Large intestine (tissue), 3 donors: ENCODE measurements at regions not wholly inside any gene's neighbourhood (a gene's known extent, or its start where the extent isn't known, plus 50 kb on each side); places are given as distances from the start of the nearest gene placed in this dataset.
"Not testable (repeated sequence)": the region's sequence is repeated elsewhere in the genome, so short reads cannot be mapped to it uniquely, and the experiment has no call there.

Source experiments
- DNase-seq, 2 donors: peaks; one replicate each; pipeline versions ENCODE4 v3.0.0 to v3.0.0-alpha.2; 2013
- H3K27ac ChIP-seq: one replicate; pipeline ENCODE4 v1.5.1; 2013; ENCODE audit warnings: low read length
- H3K27me3 ChIP-seq: 2 replicates; pipeline ENCODE4 v1.6.1; 2013; ENCODE audit warnings: low read length; ENCODE audit not compliant: control insufficient read depth, insufficient read depth
- H3K36me3 ChIP-seq: 2 replicates; pipeline ENCODE4 v1.6.1; 2013; ENCODE audit warnings: low read length; ENCODE audit not compliant: control insufficient read depth, insufficient read depth
- H3K4me1 ChIP-seq: one replicate; pipeline ENCODE4 v1.6.1; 2013; ENCODE audit warnings: low read length; ENCODE audit not compliant: control insufficient read depth, insufficient read depth
- H3K4me3 ChIP-seq: one replicate; pipeline ENCODE4 v1.5.1; 2013; ENCODE audit warnings: low read length
- H3K9me3 ChIP-seq: one replicate; pipeline ENCODE4 v1.6.1; 2013; ENCODE audit warnings: mild to moderate bottlenecking, low read depth, low read length, moderate library complexity; ENCODE audit not compliant: control insufficient read depth
- WGBS: methylation state at CpG from one replicate; pipeline ENCODE4 v1.1.5; 2013; ENCODE audit warnings: low lambda C conversion rate; ENCODE audit not compliant: insufficient coverage; 5-methylcytosine and 5-hydroxymethylcytosine counted together

- no peaks in the 10 kb centered on the region for H3K36me3 ChIP-seq
- H3K4me3 ChIP-seq: no peak overlapping the region
- no CpG with 5 or more reads among the region's 9 CpGs for WGBS
- H3K27ac ChIP-seq: peak overlapping the region; percentile 86
- H3K27me3 ChIP-seq: no peaks in the 10 kb centered on the region
- peak; percentile 57 to 84 for DNase-seq
- no peaks in the 10 kb centered on the region for H3K9me3 ChIP-seq
- H3K4me1 ChIP-seq: peaks cover 15% of the 10 kb centered on the region
These were observed 80.2 kb downstream of the SH2D1A start for GRCh38 chrX:124426288-124427169.

GRCh38 chrX:124433186-124433585 is 86.8 kb downstream of the SH2D1A start:
- no peaks in the 10 kb centered on the region for H3K27me3 ChIP-seq
- WGBS: no CpG with 5 or more reads among the region's 2 CpGs
- no peak overlapping the region for H3K4me3 ChIP-seq
- no peaks in the 10 kb centered on the region for H3K9me3 ChIP-seq
- H3K36me3 ChIP-seq: no peaks in the 10 kb centered on the region
- DNase-seq: peak in 1 of 2 donors; percentile 29
- H3K4me1 ChIP-seq: no peaks in the 10 kb centered on the region
- H3K27ac ChIP-seq: no peak overlapping the region

GRCh38 chrX:124435616-124436015 is 89.3 kb downstream of the SH2D1A start:
- no peaks in the 10 kb centered on the region for H3K4me1 ChIP-seq
- no CpG with 5 or more reads among the region's 4 CpGs for WGBS
- no peak for DNase-seq
- no peaks in the 10 kb centered on the region for H3K36me3 ChIP-seq
- H3K27ac ChIP-seq: no peak overlapping the region
- no peak overlapping the region for H3K4me3 ChIP-seq
- H3K9me3 ChIP-seq: no peaks in the 10 kb centered on the region
- H3K27me3 ChIP-seq: no peaks in the 10 kb centered on the region

- no peak for DNase-seq
- H3K36me3 ChIP-seq: no peaks in the 10 kb centered on the region
- no peaks in the 10 kb centered on the region for H3K27me3 ChIP-seq
- H3K4me3 ChIP-seq: no peak overlapping the region
- WGBS: no CpG with 5 or more reads among the region's 2 CpGs
- no peaks in the 10 kb centered on the region for H3K4me1 ChIP-seq
- no peak overlapping the region for H3K27ac ChIP-seq
- H3K9me3 ChIP-seq: no peaks in the 10 kb centered on the region
These were observed 94.3 kb downstream of the SH2D1A start for GRCh38 chrX:124440695-124441094.

GRCh38 chrX:124441971-124442590 is 95.7 kb downstream of the SH2D1A start:
- Histone ChIP-seq H3K4me3 (no peak overlapping the region), H3K36me3 (no peaks in the 10 kb centered on the region), H3K27me3 (no peaks in the 10 kb centered on the region), H3K9me3 (no peaks in the 10 kb centered on the region), H3K4me1 (no peaks in the 10 kb centered on the region), H3K27ac (no peak overlapping the region)
- no CpG with 5 or more reads among the region's 1 CpG for WGBS
- no peak for DNase-seq

GRCh38 chrX:124455966-124456365 is 109.6 kb downstream of the SH2D1A start:
- peak in 1 of 2 donors; percentile 1 for DNase-seq
- Histone ChIP-seq H3K27ac (no peak overlapping the region), H3K4me1 (no peaks in the 10 kb centered on the region), H3K27me3 (no peaks in the 10 kb centered on the region), H3K4me3 (no peak overlapping the region), H3K9me3 (no peaks in the 10 kb centered on the region), H3K36me3 (no peaks in the 10 kb centered on the region)
- WGBS: no CpG with 5 or more reads among the region's 1 CpG

- H3K36me3 ChIP-seq, DNase-seq, H3K4me3 ChIP-seq, H3K27ac ChIP-seq, H3K27me3 ChIP-seq, H3K4me1 ChIP-seq, H3K9me3 ChIP-seq: not testable (repeated sequence)
These were observed 113.5 kb downstream of the SH2D1A start for GRCh38 chrX:124459851-124460250.

GRCh38 chrX:124462931-124463330 is 116.6 kb downstream of the SH2D1A start:
- Histone ChIP-seq H3K4me3 (no peak overlapping the region), H3K36me3 (no peaks in the 10 kb centered on the region), H3K27me3 (no peaks in the 10 kb centered on the region), H3K27ac (no peak overlapping the region), H3K9me3 (no peaks in the 10 kb centered on the region), H3K4me1 (no peaks in the 10 kb centered on the region)
- no peak for DNase-seq
- WGBS: no CpG with 5 or more reads among the region's 4 CpGs

GRCh38 chrX:124467202-124467601 is 120.8 kb downstream of the SH2D1A start:
- H3K9me3 ChIP-seq: no peaks in the 10 kb centered on the region
- no peak for DNase-seq
- H3K27ac ChIP-seq: no peak overlapping the region
- no peaks in the 10 kb centered on the region for H3K4me1 ChIP-seq
- no peak overlapping the region for H3K4me3 ChIP-seq
- H3K36me3 ChIP-seq: no peaks in the 10 kb centered on the region
- WGBS: no CpG with 5 or more reads among the region's 4 CpGs
- H3K27me3 ChIP-seq: no peaks in the 10 kb centered on the region

- Histone ChIP-seq H3K4me1 (no peaks in the 10 kb centered on the region), H3K27ac (no peak overlapping the region), H3K4me3 (no peak overlapping the region), H3K36me3 (no peaks in the 10 kb centered on the region), H3K9me3 (no peaks in the 10 kb centered on the region), H3K27me3 (no peaks in the 10 kb centered on the region)
- no CpG with 5 or more reads among the region's 2 CpGs for WGBS
- DNase-seq: no peak
These were observed 129.0 kb downstream of the SH2D1A start for GRCh38 chrX:124475358-124475757.

- Histone ChIP-seq H3K4me1 (no peaks in the 10 kb centered on the region), H3K36me3 (no peaks in the 10 kb centered on the region), H3K27ac (no peak overlapping the region), H3K9me3 (no peaks in the 10 kb centered on the region), H3K27me3 (no peaks in the 10 kb centered on the region), H3K4me3 (no peak overlapping the region)
- no CpG with 5 or more reads among the region's 2 CpGs for WGBS
- no peak for DNase-seq
These were observed 130.2 kb downstream of the SH2D1A start for GRCh38 chrX:124476562-124476961.
